Liver (tissue), 8 donors: ENCODE measurements at regions not wholly inside any gene's neighbourhood (a gene's known extent, or its start where the extent isn't known, plus 50 kb on each side); places are given as distances from the start of the nearest gene placed in this dataset.

Source experiments
- DNase-seq: peaks from one replicate; pipeline ENCODE4 v3.0.0-alpha.2; 2017; ENCODE audit warnings: low spot score
- H3K27ac ChIP-seq, 2 donors: one replicate each; pipeline ENCODE4 v1.7.0; 2013; ENCODE audit warnings: inconsistent platforms in 2 of 2, low read length in 2 of 2, control low read depth in 1 of 2, low read depth in 1 of 2, mild to moderate bottlenecking in 1 of 2
- H3K27me3 ChIP-seq, 4 donors: one replicate each; pipeline versions ENCODE4 v1.6.1 to v1.7.0; 2013; ENCODE audit warnings: low read length in 3 of 4, inconsistent platforms in 1 of 4, mild to moderate bottlenecking in 1 of 4, moderate library complexity in 1 of 4; ENCODE audit not compliant: control insufficient read depth in 4 of 4, insufficient read depth in 4 of 4
- H3K36me3 ChIP-seq, 4 donors: one replicate each; pipeline versions ENCODE4 v1.6.1 to v1.7.0; 2013; ENCODE audit warnings: low read length in 3 of 4, mild to moderate bottlenecking in 3 of 4, low read depth in 1 of 4, moderate library complexity in 1 of 4; ENCODE audit not compliant: control insufficient read depth in 4 of 4, insufficient read depth in 3 of 4
- H3K4me1 ChIP-seq, 4 donors: one replicate each; pipeline versions ENCODE4 v1.6.1 to v1.7.0; 2013; ENCODE audit warnings: low read length in 3 of 4, mild to moderate bottlenecking in 3 of 4, moderate library complexity in 1 of 4; ENCODE audit not compliant: control insufficient read depth in 4 of 4, insufficient read depth in 4 of 4
- H3K4me3 ChIP-seq, 3 donors: one replicate each; pipeline versions ENCODE4 v1.6.1 to v1.7.0; 2013; ENCODE audit warnings: low read length in 3 of 3, control low read depth in 1 of 3, low read depth in 1 of 3, mild to moderate bottlenecking in 1 of 3
- H3K9ac ChIP-seq, 2 donors: one replicate each; pipeline ENCODE4 v1.7.0; 2013; ENCODE audit warnings: low read length in 2 of 2, mild to moderate bottlenecking in 2 of 2, moderate library complexity in 2 of 2, control low read depth in 1 of 2, low read depth in 1 of 2
- H3K9me3 ChIP-seq, 4 donors: one replicate each; pipeline versions ENCODE4 v1.6.1 to v1.7.0; 2013; ENCODE audit warnings: low read length in 3 of 4; ENCODE audit not compliant: control insufficient read depth in 4 of 4
- EGR1 ChIP-seq, 2 donors: IDR thresholded peaks; 2 replicates each; pipeline ENCODE4 v1.6.1; 2016 to 2018; ENCODE audit warnings: antibody characterized with exemption in 2 of 2, low read depth in 2 of 2
- FOXA1 ChIP-seq: IDR thresholded peaks from 2 replicates; pipeline ENCODE4 v1.6.1; 2016; ENCODE audit warnings: antibody characterized with exemption
- FOXA2 ChIP-seq: IDR thresholded peaks from 2 replicates; pipeline ENCODE4 v1.6.1; 2016; ENCODE audit warnings: antibody characterized with exemption
- HNF4A ChIP-seq, 2 donors: conservative IDR thresholded peaks; 2 replicates each; pipeline ENCODE4 v1.6.1; 2016; ENCODE audit warnings: antibody characterized with exemption in 2 of 2, mild to moderate bottlenecking in 2 of 2
- HNF4G ChIP-seq: IDR thresholded peaks from 2 replicates; pipeline ENCODE4 v1.6.1; 2016; ENCODE audit warnings: antibody characterized with exemption
- JUND ChIP-seq, 2 donors: IDR thresholded peaks; 2 replicates each; pipeline ENCODE4 v1.6.1; 2016; ENCODE audit warnings: antibody characterized with exemption in 2 of 2
- NR2F2 ChIP-seq: IDR thresholded peaks from 2 replicates; pipeline ENCODE4 v1.6.1; 2016; ENCODE audit warnings: antibody characterized with exemption
- RXRA ChIP-seq, 2 donors: IDR thresholded peaks; 2 replicates each; pipeline ENCODE4 v1.6.1; 2017 to 2018; ENCODE audit warnings: antibody characterized with exemption in 2 of 2, mild to moderate bottlenecking in 1 of 2
- SP1 ChIP-seq: IDR thresholded peaks from 2 replicates; pipeline ENCODE4 v1.6.1; 2018; ENCODE audit warnings: antibody characterized with exemption, mild to moderate bottlenecking
- TAF1 ChIP-seq: conservative IDR thresholded peaks from 2 replicates; pipeline ENCODE4 v1.6.1; 2016; ENCODE audit warnings: antibody characterized with exemption, mild to moderate bottlenecking
- YY1 ChIP-seq: IDR thresholded peaks from 2 replicates; pipeline ENCODE4 v1.6.1; 2016; ENCODE audit warnings: antibody characterized with exemption, mild to moderate bottlenecking
- WGBS: extraction: QIAGEN DNeasy Blood & Tissue Kit; methylation state at CpG from one replicate; pipeline ENCODE4 v1.1.7; 2013; 5-methylcytosine and 5-hydroxymethylcytosine counted together
- TF ChIP-seq, protein P1 (sequence below): IDR thresholded peaks from 2 replicates; pipeline ENCODE4 v1.6.1; 2016; ENCODE audit warnings: antibody characterized with exemption, mild to moderate bottlenecking
- TF ChIP-seq, protein P2 (sequence below): fragments of 150-350 bp; IDR thresholded peaks from 2 replicates; pipeline ENCODE4 v1.5.1; 2017; ENCODE audit warnings: improper control_type of control experiment, low read depth, low read length; ENCODE audit not compliant: missing input control
- TF ChIP-seq, protein P3 (sequence below): IDR thresholded peaks from 2 replicates; pipeline ENCODE4 v1.6.1; 2016; ENCODE audit warnings: antibody characterized with exemption
- TF ChIP-seq, protein P4 (sequence below): IDR thresholded peaks from 2 replicates; pipeline ENCODE4 v1.6.1; 2016; ENCODE audit warnings: antibody characterized with exemption
- TF ChIP-seq, protein P5 (sequence below): IDR thresholded peaks from 2 replicates; pipeline ENCODE4 v1.6.1; 2016; ENCODE audit warnings: antibody characterized with exemption
- donor health status: healthy.
- donor health status: healthy.
- donor health status: healthy.
- donor health status: healthy.
- donor health status: healthy.

DNA sequence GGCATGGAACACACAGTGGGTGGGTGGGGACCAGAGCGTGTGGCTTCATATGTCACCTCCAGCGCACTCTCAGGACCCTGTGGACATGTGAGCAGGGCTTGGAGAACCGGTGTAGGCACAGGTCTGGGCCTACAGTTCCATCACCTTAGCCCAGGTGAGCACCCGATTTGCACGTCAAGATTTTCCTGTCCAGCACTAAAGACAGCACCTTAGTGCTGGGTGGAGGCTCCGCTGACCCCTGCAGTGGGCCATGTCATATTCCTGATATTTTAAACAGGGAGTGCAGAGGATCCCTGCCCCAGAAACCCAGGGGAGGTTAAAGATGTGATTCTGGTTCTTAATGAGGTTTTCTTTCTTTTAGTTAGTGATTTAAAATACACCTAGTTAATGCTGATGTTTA is 356.0 kb upstream of the IRX4 start:
- H3K9ac ChIP-seq, result no peak overlapping the region
- H3K27me3 ChIP-seq, result no peaks in the 10 kb centered on the region
- no peak for DNase-seq
- no peaks in the 10 kb centered on the region for H3K4me1 ChIP-seq
- H3K4me3 ChIP-seq, result no peak overlapping the region
- TF ChIP-seq HNF4A (conservative IDR thresholded peaks at IDR 0.05), result no peak
- TF ChIP-seq, protein P1, sequence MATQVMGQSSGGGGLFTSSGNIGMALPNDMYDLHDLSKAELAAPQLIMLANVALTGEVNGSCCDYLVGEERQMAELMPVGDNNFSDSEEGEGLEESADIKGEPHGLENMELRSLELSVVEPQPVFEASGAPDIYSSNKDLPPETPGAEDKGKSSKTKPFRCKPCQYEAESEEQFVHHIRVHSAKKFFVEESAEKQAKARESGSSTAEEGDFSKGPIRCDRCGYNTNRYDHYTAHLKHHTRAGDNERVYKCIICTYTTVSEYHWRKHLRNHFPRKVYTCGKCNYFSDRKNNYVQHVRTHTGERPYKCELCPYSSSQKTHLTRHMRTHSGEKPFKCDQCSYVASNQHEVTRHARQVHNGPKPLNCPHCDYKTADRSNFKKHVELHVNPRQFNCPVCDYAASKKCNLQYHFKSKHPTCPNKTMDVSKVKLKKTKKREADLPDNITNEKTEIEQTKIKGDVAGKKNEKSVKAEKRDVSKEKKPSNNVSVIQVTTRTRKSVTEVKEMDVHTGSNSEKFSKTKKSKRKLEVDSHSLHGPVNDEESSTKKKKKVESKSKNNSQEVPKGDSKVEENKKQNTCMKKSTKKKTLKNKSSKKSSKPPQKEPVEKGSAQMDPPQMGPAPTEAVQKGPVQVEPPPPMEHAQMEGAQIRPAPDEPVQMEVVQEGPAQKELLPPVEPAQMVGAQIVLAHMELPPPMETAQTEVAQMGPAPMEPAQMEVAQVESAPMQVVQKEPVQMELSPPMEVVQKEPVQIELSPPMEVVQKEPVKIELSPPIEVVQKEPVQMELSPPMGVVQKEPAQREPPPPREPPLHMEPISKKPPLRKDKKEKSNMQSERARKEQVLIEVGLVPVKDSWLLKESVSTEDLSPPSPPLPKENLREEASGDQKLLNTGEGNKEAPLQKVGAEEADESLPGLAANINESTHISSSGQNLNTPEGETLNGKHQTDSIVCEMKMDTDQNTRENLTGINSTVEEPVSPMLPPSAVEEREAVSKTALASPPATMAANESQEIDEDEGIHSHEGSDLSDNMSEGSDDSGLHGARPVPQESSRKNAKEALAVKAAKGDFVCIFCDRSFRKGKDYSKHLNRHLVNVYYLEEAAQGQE, result no peak
- TF ChIP-seq EGR1 (IDR thresholded peaks at IDR 0.05; ENCODE audit: low read depth in 2 of 2), result no peak
- no peak for TF ChIP-seq SP1
- TF ChIP-seq TAF1, result no peak
- no peak for TF ChIP-seq YY1
- TF ChIP-seq, protein P2, sequence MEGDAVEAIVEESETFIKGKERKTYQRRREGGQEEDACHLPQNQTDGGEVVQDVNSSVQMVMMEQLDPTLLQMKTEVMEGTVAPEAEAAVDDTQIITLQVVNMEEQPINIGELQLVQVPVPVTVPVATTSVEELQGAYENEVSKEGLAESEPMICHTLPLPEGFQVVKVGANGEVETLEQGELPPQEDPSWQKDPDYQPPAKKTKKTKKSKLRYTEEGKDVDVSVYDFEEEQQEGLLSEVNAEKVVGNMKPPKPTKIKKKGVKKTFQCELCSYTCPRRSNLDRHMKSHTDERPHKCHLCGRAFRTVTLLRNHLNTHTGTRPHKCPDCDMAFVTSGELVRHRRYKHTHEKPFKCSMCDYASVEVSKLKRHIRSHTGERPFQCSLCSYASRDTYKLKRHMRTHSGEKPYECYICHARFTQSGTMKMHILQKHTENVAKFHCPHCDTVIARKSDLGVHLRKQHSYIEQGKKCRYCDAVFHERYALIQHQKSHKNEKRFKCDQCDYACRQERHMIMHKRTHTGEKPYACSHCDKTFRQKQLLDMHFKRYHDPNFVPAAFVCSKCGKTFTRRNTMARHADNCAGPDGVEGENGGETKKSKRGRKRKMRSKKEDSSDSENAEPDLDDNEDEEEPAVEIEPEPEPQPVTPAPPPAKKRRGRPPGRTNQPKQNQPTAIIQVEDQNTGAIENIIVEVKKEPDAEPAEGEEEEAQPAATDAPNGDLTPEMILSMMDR, result no peak
- TF ChIP-seq FOXA2, result no peak
- TF ChIP-seq, protein P3, sequence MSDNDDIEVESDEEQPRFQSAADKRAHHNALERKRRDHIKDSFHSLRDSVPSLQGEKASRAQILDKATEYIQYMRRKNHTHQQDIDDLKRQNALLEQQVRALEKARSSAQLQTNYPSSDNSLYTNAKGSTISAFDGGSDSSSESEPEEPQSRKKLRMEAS, result no peak
- TF ChIP-seq RXRA (IDR thresholded peaks at IDR 0.05), result no peak
- TF ChIP-seq JUND (IDR thresholded peaks at IDR 0.05), result no peak
- TF ChIP-seq NR2F2, result no peak
- TF ChIP-seq FOXA1, result no peak
- TF ChIP-seq, protein P4, sequence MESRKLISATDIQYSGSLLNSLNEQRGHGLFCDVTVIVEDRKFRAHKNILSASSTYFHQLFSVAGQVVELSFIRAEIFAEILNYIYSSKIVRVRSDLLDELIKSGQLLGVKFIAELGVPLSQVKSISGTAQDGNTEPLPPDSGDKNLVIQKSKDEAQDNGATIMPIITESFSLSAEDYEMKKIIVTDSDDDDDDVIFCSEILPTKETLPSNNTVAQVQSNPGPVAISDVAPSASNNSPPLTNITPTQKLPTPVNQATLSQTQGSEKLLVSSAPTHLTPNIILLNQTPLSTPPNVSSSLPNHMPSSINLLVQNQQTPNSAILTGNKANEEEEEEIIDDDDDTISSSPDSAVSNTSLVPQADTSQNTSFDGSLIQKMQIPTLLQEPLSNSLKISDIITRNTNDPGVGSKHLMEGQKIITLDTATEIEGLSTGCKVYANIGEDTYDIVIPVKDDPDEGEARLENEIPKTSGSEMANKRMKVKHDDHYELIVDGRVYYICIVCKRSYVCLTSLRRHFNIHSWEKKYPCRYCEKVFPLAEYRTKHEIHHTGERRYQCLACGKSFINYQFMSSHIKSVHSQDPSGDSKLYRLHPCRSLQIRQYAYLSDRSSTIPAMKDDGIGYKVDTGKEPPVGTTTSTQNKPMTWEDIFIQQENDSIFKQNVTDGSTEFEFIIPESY, result no peak
- H3K27ac ChIP-seq, result no peak overlapping the region
- WGBS, result 83% methylated on average over 6 of the region's 6 CpGs
- H3K36me3 ChIP-seq, result no peaks in the 10 kb centered on the region
- peaks cover 0 to 10% (median 4%) of the 10 kb centered on the region in 4 donors for H3K9me3 ChIP-seq

DNA sequence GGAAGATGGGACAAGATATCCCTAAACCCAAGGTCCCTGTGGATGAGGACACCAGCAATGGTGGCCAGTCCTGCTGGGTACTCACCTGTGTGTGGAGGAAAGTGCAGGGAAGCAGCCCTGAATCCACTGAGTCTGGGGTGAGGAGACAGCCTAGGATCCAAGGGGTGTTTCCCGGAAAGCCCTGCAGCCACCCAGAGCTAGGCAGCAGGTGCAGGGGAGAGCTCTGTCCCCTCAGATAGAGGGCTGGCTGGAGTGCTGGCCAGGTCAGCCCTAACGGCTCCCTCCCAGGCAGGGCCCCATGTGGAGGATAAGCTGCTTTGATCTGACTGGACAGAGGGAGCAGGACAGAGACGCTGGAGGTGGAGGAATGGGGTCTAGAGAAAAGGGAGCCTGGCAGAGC is 344.7 kb upstream of the IRX4 start:
- Histone ChIP-seq H3K4me3 (no peak overlapping the region), H3K27ac (no peak overlapping the region), H3K36me3 (no peaks in the 10 kb centered on the region), H3K4me1 (no peaks in the 10 kb centered on the region), H3K9me3 (no peaks in the 10 kb centered on the region), H3K27me3 (no peaks in the 10 kb centered on the region), H3K9ac (no peak overlapping the region)
- 38% methylated on average over 3 of the region's 3 CpGs for WGBS
- DNase-seq, result no peak
- TF ChIP-seq HNF4G (no peak), RXRA (IDR thresholded peaks at IDR 0.05) (no peak), SP1 (no peak)
- TF ChIP-seq, protein P5, sequence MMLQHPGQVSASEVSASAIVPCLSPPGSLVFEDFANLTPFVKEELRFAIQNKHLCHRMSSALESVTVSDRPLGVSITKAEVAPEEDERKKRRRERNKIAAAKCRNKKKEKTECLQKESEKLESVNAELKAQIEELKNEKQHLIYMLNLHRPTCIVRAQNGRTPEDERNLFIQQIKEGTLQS, result no peak
- TF ChIP-seq, protein P3, result no peak
- TF ChIP-seq, protein P2, result no peak
